Suppressor macrophage treated with lipopolysaccharide for 4 hours (primary cell): ENCODE measurements at regions not wholly inside any gene's neighbourhood (a gene's known extent, or its start where the extent isn't known, plus 50 kb on each side); places are given as distances from the start of the nearest gene placed in this dataset.
"Not testable (repeated sequence)": the region's sequence is repeated elsewhere in the genome, so short reads cannot be mapped to it uniquely, and the experiment has no call there.

Experiments
- DNase-seq: peaks from one replicate; pipeline ENCODE4 v3.0.0-alpha.2; 2020

DNA sequence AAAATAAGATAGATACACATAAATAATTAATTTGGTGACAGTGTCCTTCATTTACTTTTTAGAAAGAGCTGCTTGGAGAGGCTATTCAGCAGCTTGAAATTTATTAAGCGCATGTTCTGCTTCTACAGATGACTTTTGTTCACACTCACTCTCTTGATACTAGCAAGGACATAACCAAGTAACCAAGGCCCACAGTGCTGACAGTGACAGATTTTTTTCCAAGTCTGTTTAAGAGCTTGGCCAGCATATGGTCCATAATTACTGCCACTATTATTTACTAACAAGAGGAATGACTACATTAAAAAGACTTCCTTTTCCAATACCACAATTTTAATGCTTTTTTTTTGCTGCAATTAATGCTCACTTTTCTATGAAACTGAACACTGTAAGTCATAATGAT, 673.7 kb upstream of the MIR17HG start:
- DNase-seq: no peak

DNA sequence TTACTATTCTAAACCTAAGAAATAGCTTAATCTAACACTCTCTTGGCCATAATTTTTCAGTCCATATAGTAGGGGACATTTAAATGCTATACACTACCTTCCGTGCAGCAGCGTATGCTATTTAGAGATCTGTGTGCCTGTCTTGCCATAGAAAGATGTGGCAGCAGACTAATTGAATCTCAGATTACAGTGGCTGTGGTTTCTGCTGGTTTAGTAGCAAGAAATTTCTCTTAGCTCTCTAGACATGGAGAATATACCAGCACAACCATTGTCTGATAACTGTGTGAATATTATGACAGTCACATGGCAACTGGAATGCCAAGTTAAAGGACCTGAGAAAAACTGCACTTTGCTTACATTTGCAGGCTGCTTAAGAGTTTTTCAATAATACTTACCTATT, 672.4 kb upstream of the MIR17HG start:
- no peak for DNase-seq

DNA sequence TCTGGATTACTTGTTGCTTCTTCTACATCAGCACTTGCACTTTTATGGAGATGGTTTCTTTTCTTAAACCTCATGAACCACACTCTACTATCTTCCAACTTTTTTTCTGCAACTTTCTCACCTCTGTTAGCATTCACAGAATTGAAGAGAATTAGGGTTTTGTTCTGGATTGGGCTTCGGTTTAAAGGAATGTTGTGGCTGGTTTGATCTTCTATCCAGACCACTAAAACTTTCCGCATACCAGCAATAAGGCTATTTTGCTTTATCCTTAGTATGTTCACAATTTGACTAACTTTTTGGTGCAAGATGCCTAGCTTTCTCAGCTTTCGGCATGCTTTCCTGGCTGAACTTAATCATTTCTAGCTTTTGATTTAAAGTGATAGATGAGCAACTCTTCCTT, 666.7 kb upstream of the MIR17HG start:
- DNase-seq: no peak

DNA sequence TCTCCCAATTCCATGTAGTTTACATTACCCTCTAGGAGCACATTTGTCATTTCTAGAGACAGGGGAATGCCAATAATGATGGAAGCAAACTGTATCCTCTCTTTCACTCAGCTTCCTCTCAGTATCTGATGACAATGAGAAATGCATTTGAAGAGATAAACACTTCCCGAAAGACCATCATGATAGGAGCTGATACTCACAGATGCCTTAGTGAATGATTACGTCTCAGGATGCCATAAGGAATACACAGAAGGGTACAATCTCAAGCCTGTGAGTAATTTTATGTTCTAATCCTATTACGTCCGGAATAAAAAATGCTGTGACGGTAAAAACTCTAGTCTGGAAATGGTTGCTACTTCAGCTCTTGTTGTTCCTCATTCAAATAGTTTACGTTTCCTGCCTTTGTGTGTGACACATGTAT, 663.8 kb upstream of the MIR17HG start:
- DNase-seq: no peak

DNA sequence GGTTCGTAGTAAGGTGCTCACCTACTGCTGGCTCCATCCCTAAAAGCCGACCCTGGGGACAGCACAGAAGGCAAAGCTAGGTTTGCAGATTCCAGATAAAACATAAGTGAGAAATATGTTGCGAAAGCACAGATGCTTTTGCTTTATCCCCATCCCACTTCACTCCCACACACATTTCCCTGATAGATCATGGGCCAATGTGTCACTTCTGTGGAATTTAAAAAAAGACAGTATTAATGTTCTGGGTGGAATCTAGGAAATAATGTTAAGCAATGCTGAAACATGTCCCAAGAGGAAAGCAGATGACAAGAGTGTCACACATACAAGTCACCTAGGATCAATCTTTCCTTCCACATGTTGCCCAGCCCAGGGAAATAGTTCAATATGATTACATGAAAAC, 661.0 kb upstream of the MIR17HG start:
- peak; percentile 35 for DNase-seq

DNA sequence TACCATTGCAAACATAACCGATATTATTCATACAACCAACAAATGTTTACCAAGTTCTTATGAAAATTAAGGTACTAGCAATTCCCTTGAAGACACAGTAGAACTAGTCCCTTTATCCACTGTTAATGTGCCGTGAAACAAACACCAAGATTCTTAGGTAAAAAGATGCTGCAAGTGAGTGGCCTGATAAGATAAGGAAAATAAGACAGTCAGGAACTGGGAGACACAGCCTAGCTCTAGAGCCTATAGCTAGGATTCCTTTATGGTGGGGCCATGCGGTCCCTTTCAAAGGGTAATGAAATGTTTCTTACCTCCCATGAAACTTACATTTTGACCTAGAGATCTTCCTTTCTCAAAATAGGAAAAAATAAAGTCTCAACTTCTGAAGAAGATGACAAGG, 658.4 kb upstream of the MIR17HG start:
- no peak for DNase-seq

DNA sequence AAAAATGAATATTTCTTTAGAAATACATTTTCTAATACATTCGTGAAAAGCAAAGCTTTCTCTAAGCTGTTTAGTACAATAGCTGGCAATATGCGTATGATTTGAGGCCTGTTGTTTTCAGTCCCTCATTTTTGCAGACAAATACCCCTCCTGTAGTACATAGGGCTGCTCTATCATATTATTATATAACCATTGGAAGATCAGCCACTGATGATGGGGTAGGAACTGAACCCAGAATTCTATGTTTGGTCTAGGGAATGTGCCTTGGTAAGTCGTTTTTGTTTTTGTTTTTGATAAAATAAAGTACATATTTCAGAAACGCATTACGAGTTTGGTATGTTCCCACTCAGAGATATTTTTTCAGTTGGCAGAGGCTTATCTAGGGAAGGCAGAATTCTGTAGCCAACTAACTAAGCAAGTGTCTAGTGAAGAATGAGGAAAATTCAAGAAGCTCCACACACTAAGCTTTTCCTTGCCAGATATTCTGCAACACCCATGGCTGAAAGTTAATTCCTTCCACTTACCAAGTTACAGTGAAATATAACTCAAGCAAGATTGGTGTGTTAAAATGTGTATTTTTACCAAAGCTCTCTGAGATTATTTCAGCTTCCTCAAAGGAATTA, 656.9 kb upstream of the MIR17HG start:
- DNase-seq: no peak

DNA sequence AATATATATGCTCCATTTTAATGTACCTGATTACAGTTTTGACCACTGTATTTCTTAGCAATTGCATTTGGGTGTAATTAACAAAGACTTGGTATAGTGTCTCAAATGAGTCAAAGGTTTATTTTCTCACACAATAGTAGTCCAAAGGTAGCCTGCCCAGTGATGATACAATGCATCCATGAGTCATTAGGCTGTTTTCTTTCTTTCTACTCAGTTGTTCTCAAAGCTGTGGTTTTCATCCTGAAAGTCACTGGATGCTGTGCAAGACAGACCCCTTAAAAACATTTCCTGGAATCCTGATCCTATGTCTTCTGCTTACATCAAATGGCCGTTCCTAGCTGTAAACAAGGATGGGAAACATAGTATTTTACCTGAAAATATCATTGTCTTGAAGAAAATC, 651.2 kb upstream of the MIR17HG start:
- DNase-seq: no peak

DNA sequence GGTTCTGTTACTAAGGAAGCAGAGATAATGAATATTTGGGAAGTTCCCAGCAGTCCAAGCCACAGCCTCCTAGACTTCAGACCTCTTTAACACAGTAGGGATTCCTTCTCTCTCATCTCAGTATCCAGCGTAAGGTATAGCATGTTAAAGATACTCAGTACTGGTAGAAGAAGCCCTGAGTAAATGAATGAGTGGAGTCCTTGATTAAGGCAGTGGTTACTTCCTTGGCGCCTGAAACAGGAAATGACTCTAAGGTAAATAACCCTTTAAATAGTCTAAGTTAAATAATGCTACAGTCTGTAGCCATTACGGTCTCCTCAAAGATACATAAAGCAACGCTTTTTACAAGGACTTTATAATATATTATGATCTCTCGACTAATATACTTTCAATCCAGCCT, 650.8 kb upstream of the MIR17HG start:
- no peak for DNase-seq

DNA sequence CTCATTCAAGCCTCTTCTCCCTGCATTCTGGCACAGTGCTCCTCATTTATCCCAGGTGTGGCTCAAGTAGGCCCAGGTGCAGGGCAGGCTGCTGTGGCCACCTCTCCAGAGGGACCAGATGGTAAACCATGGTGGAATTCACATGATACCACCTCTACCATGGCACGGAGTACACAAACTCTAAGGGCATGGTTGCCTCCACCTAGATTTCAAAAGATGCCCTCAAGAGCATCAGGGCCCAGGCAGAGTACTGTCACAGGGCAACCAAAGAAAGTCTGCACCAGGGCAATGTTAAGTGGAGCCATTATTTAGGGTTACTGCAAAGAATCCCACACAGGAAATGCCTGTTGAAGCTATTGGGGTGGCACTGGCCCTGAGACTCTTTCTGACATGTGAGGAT, 647.1 kb upstream of the MIR17HG start:
- DNase-seq: no peak

DNA sequence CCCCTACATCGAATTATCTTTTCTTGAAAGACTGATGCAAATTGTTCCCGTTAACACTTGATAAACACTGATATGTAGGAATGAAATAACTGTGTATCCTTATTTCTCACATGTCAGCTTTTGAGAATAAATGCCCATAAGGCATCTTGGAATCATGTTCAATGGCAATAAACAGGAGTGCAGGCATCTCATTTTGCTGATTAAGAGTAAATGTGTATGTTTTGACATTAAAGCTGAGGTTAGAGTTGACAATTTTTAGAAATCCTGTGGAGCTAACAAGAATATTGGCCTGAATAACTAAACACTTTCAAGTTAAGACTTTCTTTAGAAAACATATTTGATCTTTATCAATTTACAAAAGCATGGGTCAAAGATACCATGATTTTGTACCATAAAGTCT, 646.2 kb upstream of the MIR17HG start:
- DNase-seq: no peak

DNA sequence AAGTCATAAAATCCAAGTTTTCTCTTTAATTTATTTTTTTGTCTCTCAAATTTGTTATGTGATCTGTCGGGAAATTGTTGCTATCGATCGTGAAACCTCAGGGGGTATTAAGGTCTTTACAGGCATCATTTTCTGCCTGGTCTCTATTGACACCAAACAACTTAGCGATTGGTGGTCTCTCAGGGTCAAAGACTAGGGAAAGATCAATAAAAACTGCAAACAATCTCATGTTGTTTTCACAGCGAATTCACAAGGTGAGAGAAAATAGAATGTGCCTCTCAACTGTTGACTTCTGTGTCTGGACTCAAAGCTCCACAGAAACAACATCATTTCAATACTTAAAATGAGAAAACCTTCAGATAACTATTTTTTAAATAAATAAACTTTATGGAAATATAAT, 645.4 kb upstream of the MIR17HG start:
- DNase-seq: no peak

DNA sequence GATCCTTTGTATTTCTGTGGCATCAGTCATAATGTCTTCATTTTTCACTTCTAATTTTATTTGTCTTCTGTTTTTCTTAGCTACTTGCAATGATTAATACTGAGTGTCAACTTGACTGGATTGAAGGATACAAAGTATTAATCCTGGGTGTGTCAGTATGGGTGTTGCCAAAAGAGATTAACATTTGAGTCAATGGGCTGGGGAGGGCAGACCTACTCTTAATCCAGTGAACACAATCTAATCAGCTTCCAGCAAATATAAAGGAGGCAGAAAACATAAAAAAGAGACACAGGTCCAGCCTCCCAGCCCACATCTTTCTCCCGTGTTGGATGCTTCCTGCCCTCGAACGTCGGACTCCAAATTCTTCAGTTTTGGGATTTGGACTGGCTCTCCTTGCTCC, 640.9 kb upstream of the MIR17HG start:
- no peak for DNase-seq

DNA sequence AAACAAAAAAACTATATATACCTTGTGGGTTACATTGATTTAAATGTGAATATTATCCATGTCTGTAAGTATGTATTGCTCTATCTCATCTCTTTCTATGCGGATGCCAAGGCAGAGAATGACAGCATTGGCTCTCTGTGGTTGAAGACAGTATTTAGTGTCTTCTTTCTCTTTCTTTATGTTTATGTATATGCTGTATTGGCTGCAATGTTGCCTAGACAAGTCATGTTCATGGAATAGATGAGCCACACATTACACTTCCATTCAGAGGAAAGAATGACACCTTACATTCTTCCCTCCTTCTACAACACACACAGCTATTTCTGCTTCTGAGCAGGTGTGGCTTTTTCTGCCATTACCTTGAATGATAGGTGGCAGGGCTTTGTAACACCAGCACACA, 639.4 kb upstream of the MIR17HG start:
- no peak for DNase-seq

DNA sequence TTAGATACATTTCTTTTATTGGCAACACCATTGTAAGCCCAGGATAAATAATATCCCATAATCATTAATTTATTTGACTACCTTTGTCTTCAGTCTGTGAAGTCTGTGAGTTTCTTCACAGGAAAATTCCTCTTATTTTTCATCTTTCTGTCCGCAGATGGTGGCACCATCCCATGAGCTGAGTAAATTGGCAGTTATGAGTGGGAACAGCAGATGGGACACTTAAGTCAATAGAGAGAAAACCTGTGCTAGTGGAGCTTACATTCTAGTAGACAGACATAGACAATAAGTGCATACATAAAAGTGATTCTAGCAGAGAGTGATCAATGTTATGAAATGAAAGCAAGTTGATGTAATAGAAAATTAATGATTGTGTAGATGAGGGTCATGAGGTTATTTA, 638.2 kb upstream of the MIR17HG start:
- no peak for DNase-seq

DNA sequence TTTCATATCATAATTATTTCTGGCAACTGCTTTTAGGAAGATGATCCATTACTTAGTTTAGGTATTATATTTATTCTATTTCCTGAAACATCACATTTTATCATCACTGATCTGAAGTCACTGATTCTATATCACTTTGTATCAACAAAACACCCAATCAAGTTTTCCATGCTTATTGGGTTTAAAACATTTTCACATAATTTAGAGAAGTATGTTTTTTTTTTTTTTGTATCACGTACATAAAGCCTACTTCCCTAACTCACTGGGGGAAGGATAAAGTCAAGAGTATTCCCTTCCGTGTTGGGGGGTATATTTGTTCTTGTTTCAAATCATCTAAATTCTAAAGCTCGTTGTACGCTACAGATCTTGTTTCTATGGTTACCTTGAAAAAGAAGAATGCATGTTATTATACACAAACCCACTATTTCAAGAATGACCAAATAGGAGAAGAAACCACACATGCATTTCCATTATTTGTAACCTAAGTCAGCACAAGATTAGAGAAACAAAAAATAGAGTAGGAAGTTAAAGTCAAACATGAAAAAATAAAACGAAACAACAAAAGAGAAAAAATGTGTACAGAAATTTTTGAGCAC, 637.2 kb upstream of the MIR17HG start:
- no peak for DNase-seq

DNA sequence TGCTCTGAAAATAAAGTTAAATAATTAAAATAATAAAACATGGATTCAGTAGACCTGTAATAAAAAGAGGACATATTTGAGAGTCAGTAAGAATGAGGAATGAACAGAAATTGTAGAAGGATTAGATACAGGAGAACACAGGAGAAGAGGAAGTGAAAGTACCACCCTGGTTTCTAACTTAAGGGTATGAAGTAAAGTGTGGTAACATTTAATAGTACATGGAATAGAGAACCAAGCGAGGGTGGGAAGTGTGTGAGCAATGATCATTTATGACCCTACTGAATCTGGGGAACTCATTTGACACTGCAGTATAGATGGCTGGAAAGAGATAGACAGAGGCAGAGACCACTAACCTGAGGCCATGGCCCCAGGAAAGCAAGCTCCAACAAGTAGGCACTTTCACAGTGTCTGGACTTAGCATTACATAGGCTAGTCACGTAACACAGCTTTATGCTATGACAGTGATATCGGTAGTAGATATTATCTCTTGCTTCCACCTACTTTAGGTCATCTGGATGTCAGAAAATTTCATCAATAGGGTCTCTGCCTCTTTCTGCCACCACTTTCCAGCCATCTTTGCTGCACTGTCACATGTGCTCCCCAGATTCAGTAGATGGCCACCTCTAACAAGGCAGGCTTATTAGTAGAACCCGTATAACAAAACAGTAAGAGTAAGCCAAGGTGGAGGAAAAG, 633.9 kb upstream of the MIR17HG start:
- peak; percentile 55 for DNase-seq

DNA sequence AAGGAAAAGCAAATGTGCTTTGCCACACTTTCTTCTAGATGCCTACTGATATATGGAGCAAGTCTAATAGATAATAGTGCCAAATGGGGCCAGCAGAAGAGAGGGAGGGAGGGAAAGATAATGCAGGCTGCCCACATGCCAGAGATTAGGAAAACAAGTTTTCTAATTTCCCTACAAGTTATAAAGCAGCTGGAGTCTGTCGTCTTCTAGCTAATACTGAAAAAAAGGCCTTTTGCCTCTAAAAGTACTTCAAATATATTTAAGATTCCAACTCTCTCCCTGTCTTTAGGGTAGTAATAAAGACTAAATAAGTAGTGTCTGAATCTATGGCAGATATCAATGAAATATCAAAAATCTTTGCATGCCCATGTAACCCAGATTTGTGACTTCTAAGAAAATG, 632.0 kb upstream of the MIR17HG start:
- no peak for DNase-seq

DNA sequence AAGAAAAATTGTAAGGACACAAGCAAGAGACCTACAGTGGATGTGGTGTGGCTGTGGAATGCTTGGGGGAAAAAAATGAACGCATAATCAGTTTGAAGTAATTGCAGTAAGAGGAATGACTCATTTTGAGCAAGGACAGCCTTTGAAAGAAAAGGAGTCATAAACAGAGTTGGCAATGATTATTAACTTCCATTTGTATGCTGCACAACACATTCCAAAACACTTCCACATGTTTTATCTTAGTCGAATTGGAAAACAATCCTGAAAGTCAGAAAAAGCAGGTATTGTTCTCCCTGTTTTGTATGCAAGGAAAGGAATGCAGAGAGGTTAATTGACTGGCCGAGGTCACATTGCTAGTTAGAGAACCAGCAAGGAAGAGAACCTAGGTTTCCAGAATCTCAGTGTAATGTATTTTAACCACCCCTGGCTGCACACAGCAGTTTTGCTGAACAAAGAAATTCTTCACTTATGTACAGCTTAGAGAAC, 630.0 kb upstream of the MIR17HG start:
- no peak for DNase-seq

DNA sequence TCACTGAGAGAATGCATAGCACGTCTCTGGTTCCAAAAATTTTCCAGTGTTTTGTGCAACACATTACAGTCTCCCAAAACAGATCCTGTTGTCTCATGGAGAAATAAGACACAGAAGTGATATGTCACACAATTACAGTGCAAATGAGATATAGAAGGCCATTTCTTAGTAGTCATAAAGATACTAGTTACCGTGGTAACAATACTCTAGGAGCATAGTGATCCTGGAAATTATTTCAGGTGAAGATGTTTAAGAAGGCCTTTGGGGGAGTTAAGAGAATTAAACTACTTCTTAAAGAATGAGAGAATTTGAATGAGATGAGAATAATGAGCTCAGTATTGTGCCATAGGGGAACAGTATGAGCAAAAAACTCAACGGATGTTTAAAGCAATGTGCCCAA, 628.0 kb upstream of the MIR17HG start:
- DNase-seq: no peak

DNA sequence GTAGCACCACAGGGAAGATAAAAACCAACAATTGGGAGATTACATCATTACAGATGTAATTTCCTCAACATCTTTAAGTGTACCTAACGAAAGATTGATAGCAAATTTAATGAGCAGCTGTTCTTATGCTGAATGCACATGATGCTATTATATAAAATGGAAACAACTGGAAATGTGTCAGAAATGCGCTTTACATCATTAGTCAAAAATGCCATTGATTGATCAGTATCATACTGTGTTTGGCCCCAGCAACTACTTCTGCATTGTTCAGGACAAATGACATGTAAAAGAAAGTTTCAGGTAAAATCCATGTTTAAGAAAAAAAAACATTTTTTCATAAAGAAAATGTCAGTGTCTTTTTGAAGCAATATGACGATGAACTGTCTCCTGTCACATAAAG, 625.5 kb upstream of the MIR17HG start:
- DNase-seq: no peak

DNA sequence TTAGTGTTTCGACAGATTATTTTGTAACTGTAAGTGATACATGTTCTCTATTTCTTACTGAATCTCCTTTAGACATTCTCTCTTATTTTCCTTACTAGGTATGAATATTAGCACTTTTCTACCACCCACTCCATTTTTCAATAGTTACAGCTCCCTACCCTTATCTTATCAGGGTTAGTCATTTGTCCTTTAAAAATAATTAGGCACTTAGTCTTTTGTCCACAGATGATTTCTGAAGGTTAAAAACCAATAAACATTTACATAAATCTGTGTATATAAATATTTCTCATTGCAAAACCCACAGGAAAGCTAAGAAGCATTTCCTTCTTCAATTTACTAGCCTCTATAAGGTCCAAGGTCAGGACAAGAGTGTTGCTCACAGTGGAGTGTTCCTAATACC, 624.1 kb upstream of the MIR17HG start:
- DNase-seq: no peak

DNA sequence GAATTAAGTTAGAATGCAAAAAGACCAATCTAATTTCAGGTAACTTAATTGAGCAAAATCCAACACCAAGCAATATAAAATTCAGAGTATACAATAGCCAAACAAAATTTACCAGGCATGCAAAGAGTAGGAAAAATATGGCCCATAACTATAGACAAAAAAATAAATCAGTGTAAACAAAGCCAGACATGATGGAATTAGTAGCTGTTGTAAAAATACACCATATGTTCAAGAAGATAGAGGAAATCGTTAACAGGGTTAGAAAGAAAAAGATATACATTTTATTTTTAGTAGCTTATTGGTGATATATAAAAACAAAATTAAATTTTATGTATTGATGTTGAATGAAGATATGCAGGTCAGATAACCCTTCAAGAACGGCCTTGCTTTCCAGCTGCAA, 621.1 kb upstream of the MIR17HG start:
- DNase-seq: no peak

DNA sequence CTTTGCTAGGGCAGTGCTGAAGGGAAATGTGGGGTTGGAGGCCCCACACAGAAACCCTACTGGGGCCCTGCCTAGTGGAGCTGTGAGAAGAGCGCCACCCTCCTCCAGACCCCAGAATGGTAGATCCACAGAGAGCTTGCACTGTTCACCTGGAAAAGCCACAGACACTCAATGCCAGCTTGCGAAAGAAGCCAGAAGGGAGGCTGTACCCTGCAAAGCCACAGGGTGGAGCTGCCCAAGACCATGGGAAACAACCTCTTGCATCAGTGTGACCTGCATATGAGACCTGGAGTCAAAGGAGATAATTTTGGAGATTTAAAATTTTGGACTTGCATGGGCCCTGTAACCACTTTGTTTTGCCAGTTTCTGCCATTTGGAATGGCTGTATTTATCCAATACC, 615.4 kb upstream of the MIR17HG start:
- no peak for DNase-seq

DNA sequence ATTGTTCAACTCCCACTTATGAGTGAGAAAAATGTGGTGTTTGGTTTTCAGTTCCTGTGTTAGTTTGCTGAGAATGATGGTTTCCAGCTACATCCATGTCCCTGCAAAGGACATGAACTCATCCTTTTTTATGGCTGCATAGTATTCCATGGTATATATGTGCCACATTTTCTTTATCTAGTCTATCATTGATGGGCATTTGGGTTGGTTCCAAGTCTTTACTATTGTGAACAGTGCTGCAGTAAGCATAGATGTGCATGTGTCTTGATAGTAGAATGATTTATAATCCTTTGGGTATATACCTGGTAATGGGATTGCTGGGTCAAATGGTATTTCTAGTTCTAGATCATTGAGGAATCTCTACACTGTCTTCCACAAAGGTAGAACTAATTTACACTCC, 613.0 kb upstream of the MIR17HG start:
- not testable (repeated sequence) for DNase-seq
